Effector memory CD8-positive, alpha-beta T cell (primary cell): ENCODE measurements at regions not wholly inside any gene's neighbourhood (a gene's known extent, or its start where the extent isn't known, plus 50 kb on each side); places are given as distances from the start of the nearest gene placed in this dataset.
"Not testable (repeated sequence)": the region's sequence is repeated elsewhere in the genome, so short reads cannot be mapped to it uniquely, and the experiment has no call there.

Experiments used
- ATAC-seq: fragments of 150-1000 bp; cut with Tn5 transposase; replicated peaks from 2 replicates; pipeline ENCODE4 v1.10.0; 2021; ENCODE audit warnings: mild to moderate bottlenecking, moderate library complexity
- DNase-seq, 3 experiments: peaks; one replicate each; pipeline ENCODE4 v3.0.0; 2021
- H3K27ac Mint-ChIP-seq, 2 donors: one replicate each; pipeline ENCODE4 v1.8.0; 2022; ENCODE audit warnings: mild to moderate bottlenecking in 2 of 2, mixed read lengths in 2 of 2, moderate library complexity in 2 of 2
- H3K27me3 Mint-ChIP-seq, 2 donors: one replicate each; pipeline ENCODE4 v1.8.0; 2022; ENCODE audit warnings: mixed read lengths in 2 of 2
- H3K36me3 Mint-ChIP-seq: one replicate; pipeline ENCODE4 v1.8.0; 2022; ENCODE audit warnings: mild to moderate bottlenecking, moderate library complexity, mixed read lengths; ENCODE audit not compliant: insufficient read depth
- H3K4me1 Mint-ChIP-seq, 2 donors: one replicate each; pipeline ENCODE4 v1.8.0; 2022; ENCODE audit warnings: low read depth in 2 of 2, mixed read lengths in 2 of 2
- H3K4me3 Mint-ChIP-seq, 2 donors: one replicate each; pipeline ENCODE4 v1.8.0; 2022; ENCODE audit warnings: mild to moderate bottlenecking in 2 of 2, mixed read lengths in 2 of 2, moderate library complexity in 2 of 2
- H3K9me3 Mint-ChIP-seq, 2 donors: one replicate each; pipeline ENCODE4 v1.8.0; 2022; ENCODE audit warnings: mixed read lengths in 2 of 2

- DNase-seq, result no peak
- H3K4me1 Mint-ChIP-seq, result no peaks in the 10 kb centered on the region
- no peaks in the 10 kb centered on the region for H3K27me3 Mint-ChIP-seq
- ATAC-seq, result no peak
- no peak overlapping the region for H3K4me3 Mint-ChIP-seq
- H3K36me3 Mint-ChIP-seq, result no peaks in the 10 kb centered on the region
- peaks cover 0 to 3% of the 10 kb centered on the region in 2 donors for H3K9me3 Mint-ChIP-seq
- no peak overlapping the region for H3K27ac Mint-ChIP-seq
These were observed 459.5 kb downstream of the RAPGEF2 start for GRCh38 chr4:159562366-159562765.

GRCh38 chr4:159563257-159563656, 460.4 kb downstream of the RAPGEF2 start:
- Mint-ChIP-seq H3K27ac (no peak overlapping the region), H3K27me3 (no peaks in the 10 kb centered on the region), H3K4me3 (no peak overlapping the region), H3K36me3 (no peaks in the 10 kb centered on the region), H3K4me1 (no peaks in the 10 kb centered on the region), H3K9me3 (peaks cover 3 to 5% of the 10 kb centered on the region in 2 donors)
- ATAC-seq (no peak), DNase-seq (no peak)

- DNase-seq (no peak), ATAC-seq (no peak)
- Mint-ChIP-seq H3K4me3 (no peak overlapping the region), H3K27me3 (no peaks in the 10 kb centered on the region), H3K4me1 (no peaks in the 10 kb centered on the region), H3K36me3 (no peaks in the 10 kb centered on the region), H3K9me3 (peaks cover 8 to 10% of the 10 kb centered on the region in 2 donors), H3K27ac (no peak overlapping the region)
These were observed 461.7 kb downstream of the RAPGEF2 start for GRCh38 chr4:159564615-159565014.

GRCh38 chr4:159566786-159567185, 463.9 kb downstream of the RAPGEF2 start:
- H3K4me3 Mint-ChIP-seq, result no peak overlapping the region
- no peak overlapping the region for H3K27ac Mint-ChIP-seq
- peaks cover 18 to 28% of the 10 kb centered on the region in 2 donors for H3K9me3 Mint-ChIP-seq
- no peaks in the 10 kb centered on the region for H3K27me3 Mint-ChIP-seq
- ATAC-seq (no peak), DNase-seq (no peak)
- no peaks in the 10 kb centered on the region for H3K36me3 Mint-ChIP-seq
- no peaks in the 10 kb centered on the region for H3K4me1 Mint-ChIP-seq

- no peak overlapping the region for H3K27ac Mint-ChIP-seq
- H3K27me3 Mint-ChIP-seq, result no peaks in the 10 kb centered on the region
- H3K36me3 Mint-ChIP-seq, result no peaks in the 10 kb centered on the region
- ATAC-seq, result no peak
- H3K4me1 Mint-ChIP-seq, result no peaks in the 10 kb centered on the region
- no peak overlapping the region for H3K4me3 Mint-ChIP-seq
- DNase-seq, result no peak
- no peaks in the 10 kb centered on the region for H3K9me3 Mint-ChIP-seq
These were observed 474.4 kb downstream of the RAPGEF2 start for GRCh38 chr4:159577241-159577640.

- Mint-ChIP-seq H3K4me1 (no peaks in the 10 kb centered on the region), H3K27ac (no peak overlapping the region), H3K4me3 (no peak overlapping the region), H3K27me3 (no peaks in the 10 kb centered on the region), H3K9me3 (peaks cover 10% of the 10 kb centered on the region in 2 donors), H3K36me3 (no peaks in the 10 kb centered on the region)
- ATAC-seq (no peak), DNase-seq (no peak)
These were observed 479.8 kb downstream of the RAPGEF2 start for GRCh38 chr4:159582685-159583084.

- ATAC-seq (no peak), DNase-seq (no peak)
- Mint-ChIP-seq H3K27me3 (no peaks in the 10 kb centered on the region), H3K4me1 (no peaks in the 10 kb centered on the region), H3K27ac (no peak overlapping the region), H3K4me3 (no peak overlapping the region), H3K36me3 (no peaks in the 10 kb centered on the region), H3K9me3 (peaks cover 0 to 1% of the 10 kb centered on the region in 2 donors)
These were observed 490.1 kb downstream of the RAPGEF2 start for GRCh38 chr4:159592898-159593556.

- Mint-ChIP-seq H3K27ac (no peak overlapping the region), H3K4me1 (no peaks in the 10 kb centered on the region), H3K4me3 (no peak overlapping the region), H3K27me3 (no peaks in the 10 kb centered on the region), H3K36me3 (no peaks in the 10 kb centered on the region), H3K9me3 (peaks cover 0 to 8% of the 10 kb centered on the region in 2 donors)
- ATAC-seq (no peak), DNase-seq (no peak)
These were observed 490.8 kb downstream of the RAPGEF2 start for GRCh38 chr4:159593681-159594080.

GRCh38 chr4:159594576-159594975, 491.7 kb downstream of the RAPGEF2 start:
- no peak overlapping the region for H3K27ac Mint-ChIP-seq

GRCh38 chr4:159595101-159595500, 492.2 kb downstream of the RAPGEF2 start:
- H3K9me3 Mint-ChIP-seq, H3K27me3 Mint-ChIP-seq, H3K36me3 Mint-ChIP-seq, H3K4me3 Mint-ChIP-seq, ATAC-seq, DNase-seq, H3K4me1 Mint-ChIP-seq, H3K27ac Mint-ChIP-seq: not testable (repeated sequence)

More at GRCh38 chr4:159594576-159594975, 491.7 kb downstream of the RAPGEF2 start:
- H3K27me3 Mint-ChIP-seq, result no peaks in the 10 kb centered on the region
- no peaks in the 10 kb centered on the region for H3K36me3 Mint-ChIP-seq
- H3K4me1 Mint-ChIP-seq, result no peaks in the 10 kb centered on the region
- no peak overlapping the region for H3K4me3 Mint-ChIP-seq
- peaks cover 0 to 8% of the 10 kb centered on the region in 2 donors for H3K9me3 Mint-ChIP-seq
- DNase-seq, result no peak
- no peak for ATAC-seq

GRCh38 chr4:159598602-159599001, 495.7 kb downstream of the RAPGEF2 start:
- H3K9me3 Mint-ChIP-seq, result peaks cover 0 to 8% of the 10 kb centered on the region in 2 donors
- H3K4me3 Mint-ChIP-seq, result no peak overlapping the region
- ATAC-seq, result no peak
- H3K27me3 Mint-ChIP-seq, result no peaks in the 10 kb centered on the region
- no peak for DNase-seq
- no peak overlapping the region for H3K27ac Mint-ChIP-seq
- no peaks in the 10 kb centered on the region for H3K4me1 Mint-ChIP-seq
- no peaks in the 10 kb centered on the region for H3K36me3 Mint-ChIP-seq

- peaks cover 0 to 8% of the 10 kb centered on the region in 2 donors for H3K9me3 Mint-ChIP-seq
- no peaks in the 10 kb centered on the region for H3K4me1 Mint-ChIP-seq
- no peaks in the 10 kb centered on the region for H3K36me3 Mint-ChIP-seq
- DNase-seq (no peak), ATAC-seq (no peak)
- no peak overlapping the region for H3K27ac Mint-ChIP-seq
- H3K27me3 Mint-ChIP-seq, result no peaks in the 10 kb centered on the region
- H3K4me3 Mint-ChIP-seq, result no peak overlapping the region
These were observed 497.2 kb downstream of the RAPGEF2 start for GRCh38 chr4:159600061-159600460.

GRCh38 chr4:159604781-159605180, 501.9 kb downstream of the RAPGEF2 start:
- Mint-ChIP-seq H3K27ac (no peak overlapping the region), H3K27me3 (no peaks in the 10 kb centered on the region), H3K9me3 (no peaks in the 10 kb centered on the region), H3K4me3 (no peak overlapping the region), H3K36me3 (no peaks in the 10 kb centered on the region), H3K4me1 (no peaks in the 10 kb centered on the region)
- ATAC-seq (no peak), DNase-seq (no peak)

- Mint-ChIP-seq H3K36me3 (no peaks in the 10 kb centered on the region), H3K4me3 (no peak overlapping the region), H3K4me1 (no peaks in the 10 kb centered on the region), H3K27me3 (no peaks in the 10 kb centered on the region), H3K27ac (no peak overlapping the region), H3K9me3 (no peaks in the 10 kb centered on the region)
- DNase-seq, result no peak
- no peak for ATAC-seq
These were observed 504.0 kb downstream of the RAPGEF2 start for GRCh38 chr4:159606835-159607234.
